NCI-H1105 (cell line): ENCODE measurements at regions not wholly inside any gene's neighbourhood (a gene's known extent, or its start where the extent isn't known, plus 50 kb on each side); places are given as distances from the start of the nearest gene placed in this dataset.
"Not testable (repeated sequence)": the region's sequence is repeated elsewhere in the genome, so short reads cannot be mapped to it uniquely, and the experiment has no call there.

Experiments
- DNase-seq: peaks from one replicate; lab custom pipeline; 2025; lab: John Stamatoyannopoulos, UW

GRCh38 chr4:163693211-163693610 lies 198.7 kb downstream of the TMA16 start:
- no peak for DNase-seq

- no peak for DNase-seq
Measured at GRCh38 chr4:163693776-163694175, 199.3 kb downstream of the TMA16 start.

GRCh38 chr4:163694385-163694784 lies 199.9 kb downstream of the TMA16 start:
- no peak for DNase-seq

- DNase-seq = no peak
Measured at GRCh38 chr4:163697121-163697520, 202.6 kb downstream of the TMA16 start.

DNA sequence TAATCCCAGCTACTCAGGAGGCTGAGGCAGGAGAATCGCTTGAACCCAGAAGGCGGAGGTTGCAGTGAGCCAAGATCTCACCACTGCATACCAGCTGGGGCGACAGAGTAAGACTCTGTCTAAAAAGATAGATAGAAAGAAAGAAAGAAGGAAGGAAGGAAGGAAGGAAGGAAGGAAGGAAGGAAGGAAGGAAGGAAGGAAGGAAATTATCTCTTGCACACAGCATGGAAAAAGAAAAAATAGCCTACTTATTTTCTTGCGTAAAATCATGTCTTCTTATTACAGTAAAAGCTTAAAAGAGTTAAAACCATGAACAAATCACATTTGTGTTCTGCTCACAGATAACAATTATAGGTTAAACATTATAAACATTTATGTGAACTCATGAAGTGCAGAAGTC lies 205.9 kb downstream of the TMA16 start:
- DNase-seq = not testable (repeated sequence)

GRCh38 chr4:163701916-163702315 lies 207.4 kb downstream of the TMA16 start:
- no peak for DNase-seq

GRCh38 chr4:163702736-163703135 lies 208.2 kb downstream of the TMA16 start:
- no peak for DNase-seq

- no peak for DNase-seq
Measured at GRCh38 chr4:163703251-163703650, 208.8 kb downstream of the TMA16 start.

DNA sequence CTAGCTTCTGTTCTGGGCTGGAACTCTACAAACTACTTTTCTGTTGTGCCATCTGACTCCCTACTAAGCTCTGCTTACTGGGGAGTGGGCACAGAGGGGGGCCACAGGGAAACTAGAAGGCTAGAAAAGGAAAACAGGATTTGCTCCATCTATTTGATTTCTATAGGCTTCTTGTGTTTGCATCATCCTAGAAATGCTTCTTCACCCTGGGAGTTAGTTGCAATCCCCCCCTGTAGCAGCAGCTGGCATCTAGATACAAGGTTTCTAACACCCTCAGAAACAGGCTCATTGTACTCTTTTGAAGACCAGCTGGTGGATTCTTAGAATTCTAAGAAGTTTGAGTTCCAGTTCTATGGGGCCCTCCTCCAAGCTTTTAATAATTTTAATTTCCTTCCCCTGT lies 213.4 kb downstream of the TMA16 start:
- DNase-seq = no peak

- DNase-seq = no peak
Measured at GRCh38 chr4:163709601-163710000, 215.1 kb downstream of the TMA16 start.

DNA sequence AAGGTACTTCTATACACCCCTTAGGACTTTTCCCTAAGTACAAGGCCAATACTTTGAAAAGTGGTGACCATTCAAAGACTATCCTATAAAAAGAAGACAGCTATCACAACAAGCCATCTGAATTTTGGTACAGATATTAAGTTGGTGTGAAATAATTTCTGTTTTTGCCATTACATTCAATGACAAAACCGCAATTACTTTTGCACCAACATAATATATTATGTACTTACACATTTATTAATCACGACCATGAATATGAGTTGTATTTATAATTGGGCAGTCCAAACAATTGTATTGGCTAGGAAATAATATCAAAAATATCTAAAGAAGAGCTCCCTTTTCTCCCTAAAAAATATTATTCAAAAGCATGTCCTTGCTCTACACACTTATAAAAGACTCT lies 215.7 kb downstream of the TMA16 start:
- no peak for DNase-seq

GRCh38 chr4:163724495-163724894 lies 230.0 kb downstream of the TMA16 start:
- not testable (repeated sequence) for DNase-seq

DNA sequence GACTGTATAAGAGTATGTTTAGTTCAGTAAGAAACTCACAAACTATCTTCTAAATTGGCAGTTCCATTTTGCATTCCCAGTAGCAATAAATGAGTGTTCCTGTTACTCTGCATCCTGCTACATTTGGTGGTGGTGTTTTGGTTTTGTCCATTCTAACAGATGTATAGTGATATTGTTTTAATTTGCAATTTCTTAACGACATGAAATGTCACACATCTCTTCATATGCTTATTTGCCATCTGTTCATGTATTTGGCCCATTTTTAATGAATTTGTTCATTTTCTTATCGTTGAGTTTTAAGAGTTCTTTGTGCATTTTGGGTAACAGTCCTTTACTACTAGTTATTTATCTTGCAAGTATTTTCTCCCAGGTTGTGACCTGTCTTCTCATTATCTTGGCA lies 232.2 kb downstream of the TMA16 start:
- DNase-seq = no peak

- DNase-seq = no peak
Measured at GRCh38 chr4:163731071-163731470, 236.6 kb downstream of the TMA16 start.

DNA sequence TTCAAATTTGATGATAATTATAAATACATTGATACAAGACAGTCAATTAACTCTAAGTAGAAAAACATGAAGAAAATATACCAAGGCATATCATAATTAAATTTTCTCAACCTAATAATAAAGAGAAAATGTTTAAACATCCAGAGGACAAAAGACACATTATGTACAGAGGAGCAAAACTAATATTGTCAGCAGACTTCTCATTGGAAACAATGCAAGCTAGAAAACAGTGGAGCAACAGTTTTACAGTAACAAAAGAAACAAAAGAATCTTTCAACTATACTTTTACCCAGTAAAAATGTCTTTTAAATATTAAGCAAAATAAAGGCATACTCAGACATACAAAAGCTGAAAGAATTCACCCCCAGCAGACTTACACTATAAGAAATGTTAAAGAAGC lies 238.0 kb downstream of the TMA16 start:
- no peak for DNase-seq

GRCh38 chr4:163736876-163737275 lies 242.4 kb downstream of the TMA16 start:
- DNase-seq = no peak

GRCh38 chr4:163737846-163738245 lies 243.4 kb downstream of the TMA16 start:
- DNase-seq = not testable (repeated sequence)

DNA sequence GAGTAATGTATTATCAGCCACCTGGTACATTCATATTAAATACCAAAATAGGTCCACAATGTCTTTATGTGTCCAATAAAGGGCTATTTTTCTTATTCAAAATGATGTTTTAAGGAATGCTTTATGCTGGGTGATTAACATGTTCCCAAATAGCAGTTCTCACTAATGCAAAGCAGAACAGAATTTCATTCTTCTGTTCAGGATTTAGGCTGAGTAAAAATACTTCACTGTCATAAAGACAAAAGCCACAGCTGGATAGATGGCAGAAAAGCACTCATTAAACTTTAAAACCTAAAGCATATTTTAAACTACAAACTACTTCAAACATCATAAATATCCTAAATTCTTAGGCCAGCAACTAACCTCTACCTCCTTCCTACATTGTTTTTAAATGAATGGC lies 244.0 kb downstream of the TMA16 start:
- DNase-seq = no peak

DNA sequence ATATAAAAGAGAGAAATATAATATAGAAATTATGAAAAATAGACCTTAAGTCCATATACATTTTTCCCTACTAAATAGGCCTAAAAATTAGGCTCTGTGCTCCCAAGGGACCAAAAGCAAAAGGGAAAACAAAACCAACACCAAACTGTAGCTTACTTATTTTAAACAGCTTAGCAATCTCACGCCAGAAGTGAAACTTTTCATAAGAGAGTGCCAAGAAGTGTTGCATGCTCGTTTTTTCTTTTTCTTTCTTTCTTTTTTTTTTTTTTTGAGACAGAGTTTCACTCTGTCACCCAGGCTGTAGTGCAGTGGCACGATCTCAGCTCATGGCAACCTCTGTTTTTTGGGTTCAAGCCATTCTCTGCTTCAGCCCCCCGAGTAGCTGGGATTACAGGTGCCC lies 250.4 kb downstream of the TMA16 start:
- DNase-seq = no peak

GRCh38 chr4:163747293-163747692 lies 252.8 kb downstream of the TMA16 start:
- no peak for DNase-seq

- no peak for DNase-seq
Measured at GRCh38 chr4:163747886-163748285, 253.4 kb downstream of the TMA16 start.

GRCh38 chr4:163748449-163748848 lies 254.0 kb downstream of the TMA16 start:
- DNase-seq = peak; percentile 53

DNA sequence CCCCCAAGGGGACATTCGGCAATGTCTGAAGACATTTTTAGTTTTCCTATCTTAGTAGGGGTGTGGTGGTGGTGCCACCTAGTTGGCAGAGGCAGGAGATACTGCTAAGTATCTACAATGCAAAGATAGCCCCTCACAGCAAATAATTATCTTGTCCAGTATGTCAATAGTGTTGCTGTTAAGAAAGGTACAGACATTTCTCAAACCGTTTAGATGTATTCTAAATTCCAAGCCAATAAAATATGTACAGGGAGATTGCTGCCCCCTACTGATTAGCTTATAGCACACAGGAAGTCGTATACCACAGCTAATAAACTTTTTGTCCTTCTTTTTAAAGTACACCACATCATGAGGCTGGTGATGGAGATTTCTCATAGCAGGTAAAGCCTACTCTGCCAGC lies 260.5 kb downstream of the TMA16 start:
- DNase-seq = peak; percentile 1

DNA sequence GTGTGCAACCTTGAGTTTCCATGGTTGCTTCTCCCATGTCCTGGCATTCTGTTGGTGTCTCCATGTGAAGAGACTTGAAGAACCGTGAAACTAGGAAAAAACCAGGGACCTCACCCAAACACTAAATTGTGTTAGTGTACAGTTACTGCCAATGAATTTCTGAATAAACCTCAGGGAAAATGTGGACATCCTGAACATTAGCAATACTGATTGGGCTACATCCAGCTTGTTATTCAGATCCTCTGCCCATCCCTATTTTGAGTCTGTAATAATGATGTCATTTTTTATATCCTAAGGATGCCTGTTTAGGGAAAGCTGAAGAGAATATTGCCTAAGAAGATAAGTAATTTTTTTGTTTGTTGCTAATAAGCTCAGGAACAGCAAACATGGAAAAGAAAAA lies 262.7 kb downstream of the TMA16 start:
- DNase-seq = no peak

GRCh38 chr4:163758032-163758431 lies 263.5 kb downstream of the TMA16 start:
- DNase-seq = no peak
